Osteoblast (primary cell): ENCODE measurements at regions not wholly inside any gene's neighbourhood (a gene's known extent, or its start where the extent isn't known, plus 50 kb on each side); places are given as distances from the start of the nearest gene placed in this dataset.

Experiments
- DNase-seq: peaks from one replicate; pipeline ENCODE4 v3.0.0; 2011; ENCODE audit warnings: low spot score, mixed read lengths; ENCODE audit not compliant: insufficient read length; ENCODE audit errors: missing footprints
- H2AFZ ChIP-seq: 2 replicates; pipeline ENCODE4 v1.6.0; 2011; ENCODE audit warnings: mild to moderate bottlenecking, low read length
- H3K27ac ChIP-seq: 2 replicates; pipeline ENCODE4 v1.5.1; 2011; ENCODE audit warnings: mild to moderate bottlenecking, low read depth, low read length, moderate library complexity
- H3K27me3 ChIP-seq: 2 replicates; pipeline ENCODE4 v1.6.0; 2012; ENCODE audit warnings: mild to moderate bottlenecking, control low read depth, inconsistent platforms, low read length, moderate library complexity; ENCODE audit not compliant: insufficient read depth
- H3K36me3 ChIP-seq: 2 replicates; pipeline ENCODE4 v1.5.1; 2011; ENCODE audit warnings: mild to moderate bottlenecking, low read length, control low read depth, moderate library complexity; ENCODE audit not compliant: insufficient read depth
- H3K4me1 ChIP-seq: 2 replicates; pipeline ENCODE4 v1.5.1; 2011; ENCODE audit warnings: mild to moderate bottlenecking, low read length, control low read depth, moderate library complexity; ENCODE audit not compliant: insufficient read depth
- H3K4me2 ChIP-seq: 2 replicates; pipeline ENCODE4 v1.6.0; 2011; ENCODE audit warnings: mild to moderate bottlenecking, low read length; ENCODE audit not compliant: insufficient read depth
- H3K4me3 ChIP-seq: fragments of 200-600 bp; sonication (generic); 3 replicates; pipeline ENCODE4 v1.5.1; 2012; ENCODE audit warnings: mild to moderate bottlenecking, low read length, inconsistent platforms; ENCODE audit not compliant: insufficient read depth
- H3K79me2 ChIP-seq: 2 replicates; pipeline ENCODE4 v1.6.0; 2012; ENCODE audit warnings: mild to moderate bottlenecking, low read length, control low read depth, inconsistent platforms; ENCODE audit not compliant: insufficient read depth
- H3K9me3 ChIP-seq: 2 replicates; pipeline ENCODE4 v1.5.1; 2011; ENCODE audit warnings: low read depth, low read length, control low read depth
- H4K20me1 ChIP-seq: 2 replicates; pipeline ENCODE4 v1.6.0; 2012; ENCODE audit warnings: mild to moderate bottlenecking, low read length, control low read depth; ENCODE audit not compliant: insufficient read depth
- CTCF ChIP-seq: IDR thresholded peaks from 2 replicates; pipeline ENCODE4 v1.5.1; 2011; ENCODE audit warnings: mild to moderate bottlenecking, low read depth, low read length, moderate library complexity; ENCODE audit errors: extremely low read depth

- DNase-seq, result no peak
- no peak for TF ChIP-seq CTCF
- H2AFZ ChIP-seq, result no peak overlapping the region
- no peaks in the 10 kb centered on the region for H4K20me1 ChIP-seq
- no peak overlapping the region for H3K4me2 ChIP-seq
- H3K27me3 ChIP-seq, result no peaks in the 10 kb centered on the region
- H3K79me2 ChIP-seq, result no peaks in the 10 kb centered on the region
- no peaks in the 10 kb centered on the region for H3K4me1 ChIP-seq
- no peak overlapping the region for H3K27ac ChIP-seq
- H3K4me3 ChIP-seq, result no peak overlapping the region
- no peaks in the 10 kb centered on the region for H3K9me3 ChIP-seq
- H3K36me3 ChIP-seq, result no peaks in the 10 kb centered on the region
Observed at GRCh38 chr10:83817797-83818196, 321.5 kb upstream of the GHITM start.

GRCh38 chr10:83819609-83820008 lies 319.7 kb upstream of the GHITM start:
- no peak for DNase-seq
- H3K4me2 ChIP-seq, result no peak overlapping the region
- no peaks in the 10 kb centered on the region for H3K36me3 ChIP-seq
- no peaks in the 10 kb centered on the region for H3K27me3 ChIP-seq
- TF ChIP-seq CTCF, result no peak
- H3K27ac ChIP-seq, result no peak overlapping the region
- H2AFZ ChIP-seq, result no peak overlapping the region
- H3K4me3 ChIP-seq, result no peak overlapping the region
- H4K20me1 ChIP-seq, result no peaks in the 10 kb centered on the region
- no peaks in the 10 kb centered on the region for H3K4me1 ChIP-seq
- H3K79me2 ChIP-seq, result no peaks in the 10 kb centered on the region
- H3K9me3 ChIP-seq, result no peaks in the 10 kb centered on the region

DNA sequence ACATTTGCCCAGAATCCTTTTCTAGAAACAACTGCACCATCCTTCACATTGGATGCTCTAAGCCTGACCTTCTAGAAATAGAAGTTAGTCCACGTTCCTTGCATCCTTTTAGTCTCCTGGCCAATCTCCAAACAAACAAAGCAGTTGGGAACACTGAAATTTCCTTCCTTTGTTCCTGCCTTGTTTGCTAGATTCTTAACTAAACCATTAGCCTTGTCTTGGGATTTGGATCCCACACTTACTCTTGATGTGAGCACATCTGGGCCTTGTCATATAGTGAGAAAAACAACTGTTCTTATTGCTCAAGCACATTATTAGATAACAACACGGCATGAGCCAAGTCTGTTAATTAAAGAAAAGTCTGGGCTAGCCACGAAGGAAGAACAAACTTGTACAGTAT lies 319.3 kb upstream of the GHITM start:
- H3K4me3 ChIP-seq, result no peak overlapping the region
- TF ChIP-seq CTCF, result no peak
- no peaks in the 10 kb centered on the region for H3K36me3 ChIP-seq
- no peaks in the 10 kb centered on the region for H3K79me2 ChIP-seq
- no peak overlapping the region for H3K4me2 ChIP-seq
- no peaks in the 10 kb centered on the region for H3K27me3 ChIP-seq
- no peak overlapping the region for H2AFZ ChIP-seq
- no peaks in the 10 kb centered on the region for H4K20me1 ChIP-seq
- H3K4me1 ChIP-seq, result no peaks in the 10 kb centered on the region
- DNase-seq, result no peak
- H3K9me3 ChIP-seq, result no peaks in the 10 kb centered on the region
- H3K27ac ChIP-seq, result no peak overlapping the region

DNA sequence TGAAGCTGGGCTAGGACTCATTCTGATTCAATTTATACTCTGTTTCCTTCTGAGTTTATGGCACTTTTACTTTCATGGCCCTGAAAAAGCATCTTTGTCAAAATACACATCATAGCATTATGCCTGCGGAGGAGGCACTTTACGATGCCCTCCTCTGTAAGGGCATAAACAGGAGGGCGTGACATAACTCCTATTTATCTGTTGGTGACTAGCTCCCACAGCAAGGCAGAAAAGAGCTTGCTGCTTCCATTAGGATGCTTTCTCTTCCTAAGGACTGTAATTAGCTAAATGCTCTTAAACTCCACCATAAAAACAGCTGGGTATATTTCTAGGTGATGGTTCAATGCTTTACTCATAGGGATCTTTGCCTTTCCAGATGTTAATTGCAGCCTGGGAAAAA lies 315.2 kb upstream of the GHITM start:
- Histone ChIP-seq H4K20me1 (no peaks in the 10 kb centered on the region), H3K27me3 (no peaks in the 10 kb centered on the region), H3K9me3 (no peaks in the 10 kb centered on the region), H3K4me1 (no peaks in the 10 kb centered on the region), H3K27ac (no peak overlapping the region), H2AFZ (no peak overlapping the region), H3K36me3 (no peaks in the 10 kb centered on the region), H3K4me3 (no peak overlapping the region), H3K4me2 (no peak overlapping the region), H3K79me2 (no peaks in the 10 kb centered on the region)
- TF ChIP-seq CTCF, result no peak
- no peak for DNase-seq
